Progenitor cell of endocrine pancreas (in vitro differentiated cells): ENCODE measurements at regions not wholly inside any gene's neighbourhood (a gene's known extent, or its start where the extent isn't known, plus 50 kb on each side); places are given as distances from the start of the nearest gene placed in this dataset.
"Not testable (repeated sequence)": the region's sequence is repeated elsewhere in the genome, so short reads cannot be mapped to it uniquely, and the experiment has no call there.

Experiments used
- DNase-seq: peaks from one replicate; pipeline ENCODE4 v3.0.0; 2021; ENCODE audit warnings: low spot score; ENCODE audit not compliant: unreplicated experiment
- H3K27ac Mint-ChIP-seq: 2 replicates; pipeline ENCODE4 v1.8.0; 2021; ENCODE audit warnings: mild to moderate bottlenecking, moderate library complexity, mixed read lengths
- H3K27me3 Mint-ChIP-seq: 2 replicates; pipeline ENCODE4 v1.8.0; 2021; ENCODE audit warnings: mixed read lengths
- H3K36me3 Mint-ChIP-seq: 2 replicates; pipeline ENCODE4 v1.8.0; 2022; ENCODE audit warnings: mixed read lengths; ENCODE audit not compliant: insufficient read depth
- H3K4me1 Mint-ChIP-seq: 2 replicates; pipeline ENCODE4 v1.8.0; 2021; ENCODE audit warnings: low read depth, mixed read lengths
- H3K4me3 Mint-ChIP-seq: 2 replicates; pipeline ENCODE4 v1.8.0; 2021; ENCODE audit warnings: low read depth, mild to moderate bottlenecking, moderate library complexity, mixed read lengths
- H3K9me3 Mint-ChIP-seq: 2 replicates; pipeline ENCODE4 v1.8.0; 2021; ENCODE audit warnings: low read depth, mixed read lengths
- TF ChIP-seq, protein P1 (sequence below): fragments of 200-600 bp; sonication (generic); IDR thresholded peaks from one replicate; pipeline ENCODE4 v1.5.0; 2021; ENCODE audit warnings: antibody characterized with exemption, mild to moderate bottlenecking; ENCODE audit not compliant: unreplicated experiment

DNA sequence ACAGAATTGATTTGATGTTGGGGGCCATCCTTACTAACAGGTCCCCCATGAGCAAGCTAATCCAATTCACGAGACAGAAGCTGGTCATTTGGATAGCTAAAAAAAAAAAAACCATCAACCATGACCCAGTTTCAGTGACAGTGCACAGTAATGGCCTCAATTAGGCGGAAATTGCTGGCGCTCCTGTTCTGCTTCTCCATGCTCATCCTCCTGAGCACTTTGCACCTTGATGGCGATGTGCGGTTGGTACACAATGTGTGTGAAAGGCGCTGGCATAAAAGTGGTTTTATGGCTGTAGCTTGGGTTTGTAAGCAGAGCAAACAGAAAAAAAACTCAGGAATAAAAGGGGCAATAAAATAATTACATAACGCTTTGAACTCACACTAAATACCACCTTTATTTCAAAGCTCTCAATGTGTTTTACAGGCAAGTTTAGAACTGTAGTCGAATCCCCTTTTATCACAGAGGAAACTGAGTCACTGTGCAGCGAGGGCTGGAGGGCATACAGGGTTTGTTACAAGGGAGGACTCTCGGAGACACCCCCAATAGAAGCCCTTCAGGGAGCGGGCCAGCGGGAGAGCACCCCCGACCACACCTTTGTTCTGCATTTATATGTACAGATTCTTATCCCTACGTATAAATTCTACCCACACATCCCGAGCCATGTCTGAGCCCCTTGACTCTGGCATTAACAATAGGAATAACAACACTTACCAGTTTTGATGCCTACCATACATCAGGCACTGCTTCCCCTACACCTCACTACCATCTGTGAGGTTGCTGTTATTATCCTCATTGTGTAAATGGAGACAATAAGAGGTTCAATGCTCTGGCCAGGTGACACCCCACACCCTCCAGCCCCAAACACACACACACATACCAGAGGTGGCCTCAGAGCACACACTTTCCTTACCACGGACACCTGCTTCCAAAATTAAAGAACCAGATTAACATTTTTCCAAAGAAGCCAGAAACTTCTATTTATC, 213.5 kb upstream of the IRF2BP2 start:
- TF ChIP-seq, protein P1, sequence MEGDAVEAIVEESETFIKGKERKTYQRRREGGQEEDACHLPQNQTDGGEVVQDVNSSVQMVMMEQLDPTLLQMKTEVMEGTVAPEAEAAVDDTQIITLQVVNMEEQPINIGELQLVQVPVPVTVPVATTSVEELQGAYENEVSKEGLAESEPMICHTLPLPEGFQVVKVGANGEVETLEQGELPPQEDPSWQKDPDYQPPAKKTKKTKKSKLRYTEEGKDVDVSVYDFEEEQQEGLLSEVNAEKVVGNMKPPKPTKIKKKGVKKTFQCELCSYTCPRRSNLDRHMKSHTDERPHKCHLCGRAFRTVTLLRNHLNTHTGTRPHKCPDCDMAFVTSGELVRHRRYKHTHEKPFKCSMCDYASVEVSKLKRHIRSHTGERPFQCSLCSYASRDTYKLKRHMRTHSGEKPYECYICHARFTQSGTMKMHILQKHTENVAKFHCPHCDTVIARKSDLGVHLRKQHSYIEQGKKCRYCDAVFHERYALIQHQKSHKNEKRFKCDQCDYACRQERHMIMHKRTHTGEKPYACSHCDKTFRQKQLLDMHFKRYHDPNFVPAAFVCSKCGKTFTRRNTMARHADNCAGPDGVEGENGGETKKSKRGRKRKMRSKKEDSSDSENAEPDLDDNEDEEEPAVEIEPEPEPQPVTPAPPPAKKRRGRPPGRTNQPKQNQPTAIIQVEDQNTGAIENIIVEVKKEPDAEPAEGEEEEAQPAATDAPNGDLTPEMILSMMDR, result no peak
- H3K27ac Mint-ChIP-seq, result no peak overlapping the region
- H3K9me3 Mint-ChIP-seq, result no peaks in the 10 kb centered on the region
- H3K4me1 Mint-ChIP-seq, result peaks cover 8% of the 10 kb centered on the region
- no peak for DNase-seq
- H3K27me3 Mint-ChIP-seq, result peaks cover 2% of the 10 kb centered on the region
- no peak overlapping the region for H3K4me3 Mint-ChIP-seq
- H3K36me3 Mint-ChIP-seq, result no peaks in the 10 kb centered on the region

DNA sequence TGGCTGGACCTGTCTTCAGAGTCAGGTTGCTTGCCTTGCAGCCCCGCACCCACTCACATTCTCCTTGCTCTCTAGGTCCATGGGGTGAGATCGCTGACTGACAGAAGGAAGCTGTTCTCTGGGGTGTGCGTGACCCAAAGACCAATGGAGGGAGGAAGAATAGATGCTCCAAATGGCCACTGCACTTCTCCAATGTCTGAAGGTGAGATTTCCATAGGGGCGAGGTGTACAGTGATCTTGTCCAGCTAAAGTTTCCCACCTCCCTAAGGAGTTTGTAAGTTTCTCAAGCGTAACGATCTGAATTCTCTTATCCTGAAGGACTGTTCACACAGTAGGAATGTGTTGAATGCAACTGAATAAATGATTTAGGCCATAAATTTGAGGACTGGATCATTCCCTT, 211.9 kb upstream of the IRF2BP2 start:
- DNase-seq, result no peak
- peaks cover 16% of the 10 kb centered on the region for H3K4me1 Mint-ChIP-seq
- H3K36me3 Mint-ChIP-seq, result no peaks in the 10 kb centered on the region
- H3K9me3 Mint-ChIP-seq, result no peaks in the 10 kb centered on the region
- H3K27me3 Mint-ChIP-seq, result no peaks in the 10 kb centered on the region
- TF ChIP-seq, protein P1, result no peak
- H3K27ac Mint-ChIP-seq, result no peak overlapping the region
- no peak overlapping the region for H3K4me3 Mint-ChIP-seq

DNA sequence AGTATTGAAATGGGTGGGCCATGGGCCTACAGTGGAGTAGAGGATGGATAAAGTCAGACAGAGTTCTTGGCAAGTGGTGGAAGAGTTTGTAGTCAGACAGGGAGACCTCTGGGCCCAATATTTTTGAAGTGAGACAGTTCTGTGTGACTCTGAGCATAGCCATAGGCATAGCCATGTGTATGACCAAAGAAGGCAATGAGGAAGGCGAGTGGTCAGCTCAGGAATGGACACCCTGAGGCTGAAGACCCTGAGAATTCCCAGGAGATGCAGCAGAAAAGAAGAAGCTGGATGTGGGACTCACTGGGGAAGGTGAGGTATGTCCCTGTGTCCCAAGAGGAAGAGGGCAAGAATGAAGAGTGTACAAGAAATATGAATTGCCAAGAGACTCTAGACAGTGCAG, 210.6 kb upstream of the IRF2BP2 start:
- no peaks in the 10 kb centered on the region for H3K36me3 Mint-ChIP-seq

DNA sequence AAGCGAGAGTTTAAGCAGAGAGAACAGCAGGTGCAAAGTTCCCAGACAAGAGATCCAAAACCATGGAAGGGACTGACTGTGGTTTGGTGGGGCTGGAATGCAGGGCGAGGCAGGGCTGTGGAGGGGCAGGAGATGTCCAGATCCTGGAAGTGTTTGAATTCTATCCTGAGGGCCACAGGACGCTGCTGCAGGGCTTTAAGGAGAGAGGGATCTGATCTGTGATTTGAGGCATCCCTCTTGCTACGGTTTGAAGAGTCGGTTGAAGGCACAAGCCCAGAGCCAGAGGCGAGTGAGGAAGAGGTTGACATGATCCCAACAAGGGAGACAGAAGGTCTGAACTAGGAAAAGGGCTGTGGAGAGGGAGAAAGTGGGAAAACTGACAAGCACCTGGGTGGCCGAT, 209.9 kb upstream of the IRF2BP2 start:
- peaks cover 21% of the 10 kb centered on the region for H3K4me1 Mint-ChIP-seq
- not testable (repeated sequence) for H3K9me3 Mint-ChIP-seq

More for the DNA sequence above, 210.6 kb upstream of the IRF2BP2 start:
- Mint-ChIP-seq H3K4me1 (peaks cover 20% of the 10 kb centered on the region), H3K9me3 (no peaks in the 10 kb centered on the region), H3K27me3 (no peaks in the 10 kb centered on the region), H3K4me3 (no peak overlapping the region), H3K27ac (peak overlapping the region; percentile 62)
- TF ChIP-seq, protein P1, result no peak
- DNase-seq, result no peak

DNA sequence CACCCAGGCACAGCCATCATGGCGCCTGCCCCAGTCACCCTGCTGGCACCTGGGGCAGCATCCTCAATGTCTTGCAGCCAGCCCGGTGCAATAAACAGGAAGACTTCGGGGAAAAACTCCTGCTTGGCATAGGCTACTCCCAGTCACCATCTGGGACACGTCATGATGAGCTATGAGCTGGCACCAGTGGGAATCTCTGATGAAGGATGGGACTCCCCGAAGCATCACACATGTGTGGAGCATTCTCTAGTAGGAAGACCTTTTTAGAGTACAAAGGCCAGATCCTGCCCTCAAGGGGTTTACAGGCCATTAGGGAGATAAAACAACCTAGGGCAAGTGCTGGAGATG, 208.0 kb upstream of the IRF2BP2 start:
- not testable (repeated sequence) for H3K27me3 Mint-ChIP-seq, H3K4me3 Mint-ChIP-seq, DNase-seq, H3K9me3 Mint-ChIP-seq, H3K36me3 Mint-ChIP-seq, H3K27ac Mint-ChIP-seq
- peaks cover 19% of the 10 kb centered on the region for H3K4me1 Mint-ChIP-seq

More for the DNA sequence above, 209.9 kb upstream of the IRF2BP2 start:
- not testable (repeated sequence) for H3K4me3 Mint-ChIP-seq, DNase-seq, H3K36me3 Mint-ChIP-seq, H3K27me3 Mint-ChIP-seq, H3K27ac Mint-ChIP-seq

DNA sequence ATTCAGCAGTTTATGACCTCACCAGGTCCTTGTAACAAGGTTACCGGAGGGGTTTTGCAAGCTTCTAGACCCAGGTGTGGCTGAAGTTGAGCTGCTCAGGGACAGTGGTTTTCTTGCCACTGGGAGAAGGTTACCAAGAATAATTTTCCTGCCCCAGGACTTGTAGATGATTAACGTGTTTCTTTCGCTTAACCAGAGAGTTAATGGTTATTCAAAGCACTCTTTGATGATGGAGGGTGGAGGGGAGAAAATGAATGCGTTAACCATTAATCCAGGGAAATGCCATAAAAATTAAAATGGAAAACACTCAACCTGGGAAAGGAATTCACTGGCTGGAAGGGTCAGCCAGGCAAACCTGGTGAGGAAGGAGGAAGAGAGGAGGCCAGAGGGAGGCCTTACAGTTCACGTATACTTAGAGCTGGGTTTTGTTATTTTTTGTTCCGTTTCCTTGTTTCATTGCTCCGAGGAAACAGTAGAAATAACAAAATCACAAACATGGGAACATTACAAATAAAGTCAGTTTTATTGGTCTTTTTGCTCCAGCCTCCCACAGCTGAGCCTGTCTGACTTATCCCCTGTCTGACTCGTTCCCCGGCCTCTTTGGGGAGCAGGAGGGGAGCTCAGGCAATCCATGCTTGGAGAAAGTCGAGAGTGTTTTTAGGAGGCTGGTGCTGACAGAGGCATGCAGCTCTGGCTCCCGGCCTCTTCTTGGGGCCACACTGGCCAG, 207.5 kb upstream of the IRF2BP2 start:
- Mint-ChIP-seq H3K27ac (peak overlapping the region; percentile 86), H3K4me1 (peaks cover 19% of the 10 kb centered on the region), H3K4me3 (peak overlapping the region; percentile 3)
- H3K36me3 Mint-ChIP-seq, H3K27me3 Mint-ChIP-seq, H3K9me3 Mint-ChIP-seq, DNase-seq: not testable (repeated sequence)

DNA sequence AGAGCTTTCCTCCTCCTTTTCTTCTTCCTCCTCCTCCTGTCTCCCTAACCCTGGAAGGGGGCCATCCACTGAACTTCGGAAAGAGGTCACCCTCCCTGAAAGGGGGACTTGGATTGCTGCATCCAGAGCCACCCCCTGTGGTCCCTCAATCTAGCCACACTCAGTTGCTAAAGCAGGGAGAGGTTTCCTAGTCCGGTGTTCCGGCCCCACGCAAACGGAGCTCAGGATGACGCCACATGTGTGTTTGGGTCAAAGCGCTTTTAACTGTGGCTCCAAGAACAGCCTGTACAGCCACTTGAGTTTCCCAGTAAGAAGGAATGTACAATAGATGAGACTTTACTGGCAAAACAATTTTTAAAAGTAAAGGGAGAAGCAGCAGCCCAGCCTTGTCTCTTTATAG, 206.9 kb upstream of the IRF2BP2 start:
- not testable (repeated sequence) for H3K27me3 Mint-ChIP-seq, H3K36me3 Mint-ChIP-seq, H3K4me3 Mint-ChIP-seq, H3K9me3 Mint-ChIP-seq, DNase-seq
- Mint-ChIP-seq H3K27ac (peak overlapping the region; percentile 91), H3K4me1 (peaks cover 19% of the 10 kb centered on the region)

DNA sequence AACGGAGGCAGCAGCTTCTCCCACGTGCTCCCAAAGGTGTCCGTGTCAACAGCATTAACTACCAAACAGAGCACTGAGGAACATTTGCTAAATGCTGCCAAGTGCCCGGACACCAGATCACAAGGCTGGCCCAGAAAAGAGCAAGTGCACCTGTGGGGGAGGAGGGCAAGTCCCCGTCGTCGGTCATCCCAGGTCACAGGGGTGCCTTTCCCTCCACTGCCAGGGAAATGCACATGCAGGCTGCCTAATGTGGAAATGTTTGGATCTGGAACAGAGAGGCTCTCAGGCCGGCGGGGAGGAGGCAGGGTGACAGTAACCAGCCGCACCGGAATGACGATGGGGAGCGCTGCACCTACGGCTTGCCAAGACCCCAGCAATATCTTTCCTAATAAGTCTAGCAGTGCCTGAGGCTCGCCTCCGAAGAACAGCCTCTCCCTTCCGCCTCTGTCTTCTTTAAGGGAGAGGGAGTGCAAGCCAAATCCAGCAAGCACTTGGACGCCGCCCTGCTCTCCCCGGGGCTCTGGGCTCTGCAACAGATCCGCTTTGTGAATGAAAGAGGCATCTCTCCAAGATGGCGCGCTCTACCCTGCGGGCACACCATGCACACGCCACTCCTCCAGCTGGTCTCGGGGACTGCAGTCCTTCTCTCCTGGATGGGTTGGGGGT, 206.3 kb upstream of the IRF2BP2 start:
- not testable (repeated sequence) for H3K9me3 Mint-ChIP-seq, H3K36me3 Mint-ChIP-seq, H3K27me3 Mint-ChIP-seq, DNase-seq, H3K4me3 Mint-ChIP-seq, H3K27ac Mint-ChIP-seq
- H3K4me1 Mint-ChIP-seq, result peaks cover 19% of the 10 kb centered on the region

DNA sequence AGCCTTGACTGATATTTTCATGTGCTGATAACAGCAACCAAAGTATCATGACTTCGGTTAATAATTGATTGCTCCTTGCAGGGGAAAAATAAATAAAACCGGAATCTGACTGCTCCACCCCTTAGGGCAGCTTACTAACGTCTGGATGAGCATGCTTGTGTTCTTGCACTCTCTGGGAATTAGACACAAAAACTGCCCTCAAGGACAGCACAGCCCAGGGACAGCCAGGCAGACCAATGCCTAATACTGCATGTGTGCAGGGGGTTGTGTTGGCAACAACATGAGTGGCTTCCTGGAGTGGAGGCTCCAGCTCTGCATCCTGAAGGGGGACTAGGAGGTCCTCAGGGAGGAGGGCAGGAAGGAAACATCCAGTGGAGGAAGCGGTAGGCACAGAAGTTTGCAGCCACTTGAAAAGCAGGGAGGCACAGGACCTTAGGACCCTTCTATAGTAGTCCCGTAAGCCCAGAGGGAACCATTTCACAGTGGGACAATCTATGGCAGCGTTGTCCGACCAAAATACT, 205.4 kb upstream of the IRF2BP2 start:
- not testable (repeated sequence) for H3K4me3 Mint-ChIP-seq, H3K27me3 Mint-ChIP-seq, DNase-seq, H3K36me3 Mint-ChIP-seq, H3K9me3 Mint-ChIP-seq
- Mint-ChIP-seq H3K4me1 (peaks cover 19% of the 10 kb centered on the region), H3K27ac (peak overlapping the region; percentile 90)
